MM.1S (cell line): ENCODE measurements at regions not wholly inside any gene's neighbourhood (a gene's known extent, or its start where the extent isn't known, plus 50 kb on each side); places are given as distances from the start of the nearest gene placed in this dataset.

ENCODE experiments used
- DNase-seq: peaks from one replicate; pipeline ENCODE4 v3.0.0-alpha.2; 2015
- H2AFZ ChIP-seq: fragments of 300-600 bp; sonication (generic); 2 replicates; pipeline ENCODE4 v1.6.0; 2016; ENCODE audit warnings: antibody characterized with exemption, low read length
- H3F3A ChIP-seq: fragments of 300-600 bp; sonication (generic); 2 replicates; pipeline ENCODE4 v1.6.1; 2016; ENCODE audit warnings: mild to moderate bottlenecking, antibody characterized with exemption, low read length, moderate library complexity, mixed read lengths; ENCODE audit not compliant: insufficient read depth
- H3K27ac ChIP-seq: fragments of 300-600 bp; sonication (generic); 2 replicates; pipeline ENCODE4 v1.5.1; 2016; ENCODE audit warnings: mild to moderate bottlenecking, low read length
- H3K27me3 ChIP-seq: fragments of 300-600 bp; sonication (generic); replicated peaks from 2 replicates; pipeline ENCODE4 v1.6.0; 2016; ENCODE audit warnings: low read length; ENCODE audit not compliant: insufficient read depth
- H3K36me3 ChIP-seq: fragments of 300-600 bp; sonication (generic); replicated peaks from 2 replicates; pipeline ENCODE4 v1.6.1; 2016; ENCODE audit warnings: mild to moderate bottlenecking, low read length, mixed read lengths; ENCODE audit not compliant: insufficient read depth
- H3K4me1 ChIP-seq: fragments of 300-600 bp; sonication (generic); 2 replicates; pipeline ENCODE4 v1.6.1; 2016; ENCODE audit warnings: low read length, mixed read lengths
- H3K4me2 ChIP-seq: fragments of 300-600 bp; sonication (generic); 2 replicates; pipeline ENCODE4 v1.6.0; 2016; ENCODE audit warnings: low read depth, low read length
- H3K4me3 ChIP-seq: fragments of 300-600 bp; sonication (generic); 2 replicates; pipeline ENCODE4 v1.5.1; 2016; ENCODE audit warnings: low read length, mixed read lengths
- H3K79me2 ChIP-seq: fragments of 300-600 bp; sonication (generic); 2 replicates; pipeline ENCODE4 v1.6.1; 2016; ENCODE audit warnings: mixed run types, low read length, mixed read lengths
- H3K9ac ChIP-seq: fragments of 300-600 bp; sonication (generic); 2 replicates; pipeline ENCODE4 v1.6.1; 2016; ENCODE audit warnings: low read length, mixed read lengths
- H3K9me2 ChIP-seq: fragments of 300-600 bp; sonication (generic); replicated peaks from 2 replicates; pipeline ENCODE4 v1.6.1; 2016; ENCODE audit warnings: mild to moderate bottlenecking, low read length, mixed read lengths; ENCODE audit not compliant: insufficient read depth
- H3K9me3 ChIP-seq: fragments of 300-600 bp; sonication (generic); replicated peaks from 2 replicates; pipeline ENCODE4 v1.6.1; 2016; ENCODE audit warnings: mild to moderate bottlenecking, low read length, mixed read lengths; ENCODE audit not compliant: insufficient read depth
- H4K20me1 ChIP-seq: fragments of 300-600 bp; sonication (generic); 2 replicates; pipeline ENCODE4 v1.6.1; 2016; ENCODE audit warnings: mild to moderate bottlenecking, low read length, moderate library complexity, mixed read lengths; ENCODE audit not compliant: insufficient read depth
- CTCF ChIP-seq: fragments of 300-600 bp; sonication (generic); IDR thresholded peaks from 2 replicates; pipeline ENCODE4 v1.5.1; 2016; ENCODE audit warnings: antibody characterized with exemption, low read length, mixed read lengths
- EZH2 ChIP-seq: fragments of 300-600 bp; sonication (generic); optimal IDR thresholded peaks from 2 replicates; pipeline ENCODE3; 2017; ENCODE audit warnings: low read depth, mild to moderate bottlenecking, antibody characterized with exemption, low read length, mixed read lengths
- EZH2phosphoT487 ChIP-seq: fragments of 300-600 bp; sonication (generic); IDR thresholded peaks from 2 replicates; pipeline ENCODE4 v1.6.1; 2018; ENCODE audit warnings: antibody characterized with exemption, low read length

GRCh38 chrX:97867266-97867665, 983.6 kb downstream of the RPA4 start:
- Histone ChIP-seq H3K9me2 (no peaks in the 10 kb centered on the region), H3K27ac (no peak overlapping the region), H3K4me2 (no peak overlapping the region), H3F3A (no peaks in the 10 kb centered on the region), H3K9me3 (no peaks in the 10 kb centered on the region), H3K36me3 (no peaks in the 10 kb centered on the region), H2AFZ (no peak overlapping the region), H4K20me1 (no peaks in the 10 kb centered on the region), H3K27me3 (no peaks in the 10 kb centered on the region), H3K4me3 (no peak overlapping the region), H3K4me1 (no peaks in the 10 kb centered on the region), H3K9ac (no peak overlapping the region), H3K79me2 (no peaks in the 10 kb centered on the region)
- TF ChIP-seq CTCF (no peak), EZH2phosphoT487 (no peak), EZH2 (no peak)
- DNase-seq: no peak

GRCh38 chrX:97876697-97877407, 993.1 kb downstream of the RPA4 start:
- Histone ChIP-seq H3K4me1 (no peaks in the 10 kb centered on the region), H3K4me3 (no peak overlapping the region), H3K9ac (no peak overlapping the region), H2AFZ (no peak overlapping the region), H3K9me2 (no peaks in the 10 kb centered on the region), H3K27ac (no peak overlapping the region), H3K4me2 (no peak overlapping the region), H4K20me1 (no peaks in the 10 kb centered on the region), H3K9me3 (no peaks in the 10 kb centered on the region), H3K27me3 (no peaks in the 10 kb centered on the region), H3K36me3 (no peaks in the 10 kb centered on the region), H3K79me2 (no peaks in the 10 kb centered on the region), H3F3A (no peaks in the 10 kb centered on the region)
- TF ChIP-seq EZH2 (no peak), EZH2phosphoT487 (no peak), CTCF (no peak)
- no peak for DNase-seq

- Histone ChIP-seq H3K27ac (no peak overlapping the region), H3K4me1 (no peaks in the 10 kb centered on the region), H3K9me3 (no peaks in the 10 kb centered on the region), H3K9ac (no peak overlapping the region), H4K20me1 (no peaks in the 10 kb centered on the region), H3K36me3 (no peaks in the 10 kb centered on the region), H2AFZ (no peak overlapping the region), H3F3A (no peaks in the 10 kb centered on the region), H3K4me2 (no peak overlapping the region), H3K4me3 (no peak overlapping the region), H3K27me3 (no peaks in the 10 kb centered on the region), H3K79me2 (no peaks in the 10 kb centered on the region), H3K9me2 (no peaks in the 10 kb centered on the region)
- no peak for TF ChIP-seq EZH2
- no peak for TF ChIP-seq EZH2phosphoT487
- no peak for TF ChIP-seq CTCF
- no peak for DNase-seq
These were observed 998.6 kb downstream of the RPA4 start for GRCh38 chrX:97882306-97882705.
